Putamen (tissue), 1 donor: ENCODE measurements at regions not wholly inside any gene's neighbourhood (a gene's known extent, or its start where the extent isn't known, plus 50 kb on each side); places are given as distances from the start of the nearest gene placed in this dataset.

Experiments
- DNase-seq: peaks from one replicate; pipeline ENCODE4 v3.0.0-alpha.2; 2016; ENCODE audit warnings: low spot score

DNA sequence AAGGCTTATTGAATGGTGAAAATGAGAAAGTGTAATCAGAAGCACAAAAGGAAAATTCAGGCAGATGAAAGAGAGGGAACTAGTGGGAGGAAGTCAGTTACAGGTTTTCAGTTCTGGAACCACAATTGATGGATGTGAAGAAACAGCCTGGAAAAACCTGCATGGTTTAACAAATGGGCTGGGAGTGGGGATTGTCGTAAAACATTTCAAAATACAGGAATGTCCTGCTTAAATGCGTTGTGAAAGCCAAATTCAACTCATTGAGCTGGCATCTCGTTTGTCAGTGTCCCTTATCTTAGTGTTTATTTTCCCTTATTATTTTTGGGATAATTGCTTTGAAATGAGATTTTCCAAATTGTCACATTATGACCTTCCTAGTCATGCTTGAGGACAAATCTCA, 106.5 kb upstream of the RFC3 start:
- no peak for DNase-seq

DNA sequence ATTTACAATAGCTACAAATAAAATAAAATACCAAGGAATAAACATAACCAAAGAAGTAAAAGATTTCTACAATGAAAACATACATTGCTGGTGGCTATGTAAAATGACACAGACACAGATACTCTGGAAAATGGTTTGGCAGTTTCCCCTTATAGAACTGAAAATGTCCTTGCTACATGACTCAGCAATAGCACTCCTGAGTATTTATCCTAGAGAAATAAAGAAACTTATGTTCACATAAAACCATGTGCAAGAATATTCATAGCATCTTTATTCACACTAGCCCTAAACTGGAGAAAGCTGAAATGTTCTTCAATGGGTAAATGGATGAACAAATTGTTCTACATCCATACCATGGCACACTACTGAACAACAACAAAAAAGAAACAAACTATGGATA, 100.2 kb upstream of the RFC3 start:
- no peak for DNase-seq

DNA sequence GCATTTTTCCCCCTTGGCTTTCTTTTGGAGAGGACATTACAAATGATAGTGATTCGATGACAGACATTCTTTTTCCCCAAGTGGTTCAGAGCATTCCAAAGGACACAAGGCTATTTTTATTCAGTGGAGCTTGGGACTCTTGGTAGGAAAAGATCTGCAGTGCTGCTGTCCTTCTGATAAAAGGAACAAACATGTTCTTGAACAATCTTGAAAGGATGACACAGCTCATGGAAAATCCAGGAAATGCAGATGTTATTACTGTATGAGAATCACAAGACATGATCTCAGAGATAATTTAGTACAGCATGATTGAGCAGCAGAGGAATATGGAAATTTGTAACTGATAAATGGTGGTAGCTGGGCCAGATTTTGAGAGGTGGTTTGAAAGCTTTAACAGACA, 96.2 kb upstream of the RFC3 start:
- no peak for DNase-seq

DNA sequence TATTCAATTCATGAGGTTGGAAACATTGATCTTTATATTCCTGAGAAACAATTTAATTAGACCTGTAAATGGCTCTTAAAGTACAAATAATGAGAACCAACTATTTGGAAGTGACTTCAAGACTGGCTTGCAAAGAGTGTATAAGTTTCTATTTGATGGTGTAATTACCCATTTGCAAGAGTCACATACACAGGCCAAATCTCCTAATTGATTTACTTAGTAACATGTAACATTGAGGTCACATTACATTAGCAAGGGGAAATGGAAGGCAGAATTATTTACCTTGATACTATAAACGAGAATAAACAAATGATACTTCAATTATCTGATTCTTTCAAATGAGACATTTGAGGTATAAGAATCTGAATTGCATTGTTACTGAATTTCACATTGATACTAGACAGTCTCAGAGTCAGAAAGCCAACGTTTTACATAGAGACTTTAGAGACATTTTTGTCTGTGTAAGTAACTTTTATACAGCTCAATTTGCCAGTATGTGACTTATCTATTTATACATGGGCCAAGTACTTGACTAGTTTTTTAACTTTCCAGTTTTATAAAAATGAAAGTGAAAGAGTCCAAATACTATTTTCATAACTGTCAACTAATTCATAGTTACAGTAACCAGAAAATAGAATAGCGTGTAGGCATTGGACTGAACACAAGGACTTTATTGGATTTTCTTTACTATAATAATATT, 95.6 kb upstream of the RFC3 start:
- no peak for DNase-seq

DNA sequence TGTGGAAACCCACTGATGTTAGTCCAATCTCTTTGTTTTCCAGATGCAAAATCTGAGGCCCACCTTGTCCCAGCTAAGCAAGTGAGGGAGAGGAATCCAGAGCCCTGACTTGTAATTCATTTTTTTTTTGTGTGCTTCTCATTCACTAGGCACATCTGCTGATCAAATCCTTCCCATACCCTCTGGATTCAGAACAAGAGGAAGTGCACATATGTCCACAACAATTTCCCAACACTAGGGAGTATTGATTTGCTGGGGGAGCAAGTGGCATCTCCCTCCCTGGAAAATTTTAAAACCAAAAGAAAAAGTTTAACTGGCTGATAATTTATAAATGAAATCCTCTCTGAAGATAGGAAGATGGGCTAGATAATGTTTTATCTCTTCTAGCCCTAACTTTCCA, 94.6 kb upstream of the RFC3 start:
- no peak for DNase-seq

DNA sequence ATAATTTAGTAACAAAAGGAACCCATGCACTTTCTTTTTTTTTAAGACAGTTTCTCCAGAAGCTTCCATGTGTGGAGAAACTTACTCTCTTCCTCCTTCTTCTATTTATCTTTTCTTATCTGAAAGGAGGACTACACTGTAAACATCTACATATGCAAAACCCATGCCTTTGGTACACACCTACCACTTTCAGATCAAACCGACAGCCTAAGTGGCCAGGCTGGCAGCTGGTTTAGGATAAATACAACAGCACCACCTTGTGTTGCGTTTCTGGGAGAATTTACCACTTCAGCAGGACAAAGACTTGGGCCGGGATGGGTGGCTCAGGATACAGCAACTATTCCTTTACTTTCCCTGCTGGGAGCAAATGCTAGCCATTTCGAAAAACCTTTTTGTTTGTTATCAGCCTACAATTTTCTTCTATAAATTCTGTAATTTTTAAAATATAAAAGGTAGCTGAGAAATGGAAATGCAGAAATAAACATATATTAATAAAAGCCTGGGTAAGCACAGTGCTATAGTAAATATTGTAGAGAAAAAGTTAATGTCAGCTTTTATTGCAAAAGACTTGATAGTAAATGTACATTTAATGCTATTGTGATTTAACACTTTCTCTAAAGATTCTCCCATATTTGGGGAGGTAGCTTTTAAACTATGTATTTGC, 94.0 kb upstream of the RFC3 start:
- DNase-seq: peak; percentile 89

DNA sequence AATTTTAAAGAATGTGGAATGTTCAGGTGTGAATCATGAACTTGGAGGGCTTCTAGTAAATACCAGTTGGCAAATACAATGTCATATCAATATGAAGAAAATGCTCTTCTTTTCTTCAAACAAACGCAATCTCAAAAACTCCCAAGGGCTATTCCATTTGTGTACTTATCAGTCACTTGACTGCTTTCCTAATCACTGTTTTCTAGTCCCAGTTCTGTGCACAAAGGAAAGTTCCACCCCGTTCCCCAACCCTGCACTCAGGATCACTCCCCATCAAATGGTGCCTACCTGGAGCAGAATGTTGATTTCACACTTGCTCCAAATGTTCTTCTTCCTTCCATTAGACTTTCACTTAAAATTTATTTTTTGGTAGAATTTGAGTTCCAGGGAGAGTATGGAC, 92.6 kb upstream of the RFC3 start:
- no peak for DNase-seq

DNA sequence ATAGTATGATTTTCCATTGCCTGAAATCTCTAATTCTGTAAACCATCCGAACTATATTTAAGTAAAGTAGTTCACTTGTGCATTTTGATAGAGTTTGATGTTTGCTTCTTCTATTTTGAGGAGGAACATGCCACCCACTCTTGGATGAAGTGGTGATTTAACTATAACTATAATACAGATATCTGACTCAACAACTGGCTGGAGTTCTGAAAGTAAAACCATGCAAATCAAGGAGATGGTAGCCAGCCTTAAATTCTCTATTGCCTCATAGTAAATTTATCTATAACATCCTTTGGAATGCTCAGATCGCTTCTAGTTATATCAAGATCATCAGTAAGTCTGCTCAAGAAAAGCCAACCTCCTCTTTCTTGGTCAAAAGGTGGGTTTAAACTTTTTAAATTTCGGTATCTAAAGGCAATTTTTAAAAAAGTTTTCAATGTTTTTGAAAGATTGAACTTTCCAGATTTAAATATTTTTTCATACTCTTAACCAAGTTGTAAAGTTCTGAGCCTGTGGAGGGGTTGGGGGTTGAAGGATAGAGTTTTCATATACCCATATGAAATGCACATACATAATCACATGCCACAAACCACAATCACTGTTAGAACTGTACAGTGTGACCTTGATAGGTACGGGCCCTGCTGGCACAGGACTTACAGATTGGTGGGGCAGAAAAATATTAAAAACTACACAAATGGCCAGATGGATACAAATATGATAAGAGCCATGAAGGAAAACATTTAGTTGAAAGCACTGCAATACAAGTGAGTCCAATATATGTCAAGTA, 90.5 kb upstream of the RFC3 start:
- DNase-seq: no peak

DNA sequence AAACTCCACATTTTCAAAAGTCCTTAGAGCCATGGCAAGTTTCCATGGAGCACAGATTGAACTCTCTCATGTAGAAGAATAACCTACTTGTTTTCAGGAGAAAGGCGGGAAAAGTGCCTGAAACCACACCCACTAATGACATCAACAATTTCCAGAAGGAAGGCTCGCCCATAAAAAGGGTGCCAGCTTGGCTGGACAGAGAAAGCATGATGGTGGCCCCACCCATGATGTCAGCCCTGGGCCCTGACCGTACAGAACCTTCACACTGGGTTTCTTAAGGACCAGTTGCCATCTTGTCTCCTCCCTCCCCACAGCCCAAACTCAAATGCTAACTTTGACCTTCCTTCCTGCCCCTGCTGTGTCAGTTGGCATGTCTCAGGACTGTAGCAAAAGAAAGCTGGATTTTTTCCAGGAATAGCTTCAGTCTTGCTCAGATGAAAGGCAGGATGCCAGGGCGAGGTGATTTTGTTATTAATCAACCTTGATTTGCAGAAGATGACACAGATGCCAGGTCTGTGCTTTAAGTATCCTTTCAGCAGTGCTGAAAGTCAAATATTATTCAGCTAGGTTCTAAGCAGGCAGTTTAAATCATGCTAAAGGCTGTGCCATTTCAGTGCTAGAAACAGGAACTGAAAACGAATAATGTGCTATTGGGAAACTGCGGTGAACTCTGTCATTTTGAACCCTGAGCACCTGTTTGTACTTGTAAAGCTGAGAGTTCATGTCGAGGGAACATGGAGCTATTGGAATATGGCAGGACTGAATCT, 89.5 kb upstream of the RFC3 start:
- no peak for DNase-seq

DNA sequence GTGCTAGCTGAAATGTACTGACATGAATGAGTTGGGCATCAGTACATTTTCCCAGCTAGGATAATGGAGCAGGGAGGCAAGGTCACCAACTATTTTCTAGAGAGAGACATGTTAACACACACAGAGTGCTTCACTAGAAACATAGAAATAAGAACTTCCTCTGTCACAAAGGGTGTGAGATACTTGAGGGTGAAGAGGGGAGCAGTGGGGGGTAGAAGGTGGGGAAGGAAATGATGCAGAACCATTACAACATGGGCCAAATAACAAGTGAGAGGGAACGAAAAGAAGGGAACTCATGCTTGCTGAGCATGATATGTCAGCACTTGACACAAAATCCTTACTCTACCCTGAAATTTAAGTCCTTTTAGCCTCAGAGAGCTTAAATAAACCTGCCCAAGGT, 87.8 kb upstream of the RFC3 start:
- no peak for DNase-seq

DNA sequence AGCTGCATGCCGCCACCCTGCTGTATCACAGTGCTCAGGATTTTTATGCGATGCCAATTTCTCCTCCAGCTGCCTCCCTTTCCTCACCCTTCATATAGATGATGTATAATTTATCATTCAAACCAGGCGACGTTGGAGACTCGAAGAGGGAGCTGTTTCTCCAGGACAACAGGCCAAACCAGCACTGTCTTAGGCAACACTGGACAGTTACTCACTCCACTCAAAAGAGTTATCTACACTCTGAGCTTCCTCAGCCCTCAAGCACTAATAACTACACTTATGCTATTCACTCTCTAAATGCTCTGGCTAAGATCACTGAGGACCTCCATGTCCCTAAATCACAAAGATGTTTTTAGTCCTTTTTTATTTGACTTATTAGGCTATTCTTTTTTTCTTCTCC, 87.3 kb upstream of the RFC3 start:
- no peak for DNase-seq

DNA sequence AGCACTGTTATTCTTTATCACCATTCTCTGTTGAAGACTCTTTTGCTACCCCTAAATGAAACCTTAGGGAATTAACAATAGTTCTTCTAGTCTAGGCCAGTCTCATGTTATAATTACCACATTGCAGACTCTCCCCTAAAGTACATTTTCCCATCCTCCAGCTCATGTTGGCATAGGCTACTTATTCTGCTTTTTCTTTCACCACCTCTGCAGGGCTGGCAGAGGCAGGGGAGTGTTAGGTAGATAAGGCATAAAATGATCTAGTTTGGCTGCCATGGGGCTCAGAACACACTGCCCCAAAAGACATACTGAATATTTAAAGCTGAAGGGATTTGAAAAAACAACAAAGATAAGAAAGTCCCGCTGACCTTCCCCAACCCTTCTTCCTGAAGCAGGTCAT, 82.7 kb upstream of the RFC3 start:
- no peak for DNase-seq

DNA sequence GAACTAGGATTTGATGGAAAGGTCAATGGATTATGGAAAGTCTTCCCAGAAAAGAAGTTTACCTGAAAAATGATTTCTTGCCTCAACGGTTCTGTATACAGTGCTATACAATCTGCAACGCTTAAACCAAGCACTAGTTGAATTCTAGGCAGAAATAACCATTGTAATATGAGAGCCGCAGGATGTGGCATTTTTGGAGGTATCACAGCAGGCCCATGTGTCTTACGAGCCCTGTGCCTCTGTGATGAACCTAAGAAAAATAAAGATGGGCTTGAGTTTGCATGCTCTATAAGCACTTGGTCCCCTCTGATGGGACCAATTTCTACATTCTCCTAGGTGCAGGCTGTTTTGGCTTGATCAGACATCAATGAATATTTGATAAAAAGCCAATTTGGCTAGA, 78.7 kb upstream of the RFC3 start:
- no peak for DNase-seq

DNA sequence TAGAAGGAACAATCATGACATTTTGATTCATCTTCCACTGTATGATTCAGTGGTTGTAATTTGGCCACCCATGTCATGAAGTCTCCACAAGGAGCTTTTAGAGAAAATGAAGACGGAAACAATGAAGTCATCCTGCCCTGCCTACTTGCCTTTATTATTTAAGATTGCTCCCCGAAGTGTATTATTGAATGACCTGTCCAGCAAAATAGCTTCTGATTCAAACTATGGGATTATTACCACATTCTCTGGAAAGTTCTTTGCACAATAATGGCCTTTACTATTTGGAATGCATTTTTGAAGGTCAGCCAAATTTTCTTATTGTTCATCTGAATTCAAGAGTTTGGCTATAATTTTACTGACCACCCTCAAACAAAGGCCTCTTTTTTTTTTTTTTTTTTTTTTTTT, 77.8 kb upstream of the RFC3 start:
- DNase-seq: no peak

DNA sequence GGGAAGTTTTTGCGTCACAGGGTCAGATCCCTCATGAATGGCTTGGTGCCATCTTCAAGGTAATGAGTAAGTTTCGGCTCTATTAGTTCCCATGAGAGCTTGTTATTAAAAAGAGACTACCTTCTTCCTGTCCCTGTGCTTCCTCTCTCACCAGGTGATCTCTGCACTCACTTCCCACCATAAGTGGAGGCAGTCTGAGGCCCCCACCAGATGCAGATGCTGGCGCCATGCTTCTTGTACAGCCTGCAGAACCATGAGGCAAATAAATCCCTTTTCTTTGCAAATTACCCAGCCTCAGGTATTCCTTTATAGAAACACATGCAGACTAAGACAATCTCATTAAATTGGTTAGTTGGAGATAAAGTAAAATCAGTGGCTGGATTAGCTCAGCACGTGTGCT, 75.6 kb upstream of the RFC3 start:
- no peak for DNase-seq

DNA sequence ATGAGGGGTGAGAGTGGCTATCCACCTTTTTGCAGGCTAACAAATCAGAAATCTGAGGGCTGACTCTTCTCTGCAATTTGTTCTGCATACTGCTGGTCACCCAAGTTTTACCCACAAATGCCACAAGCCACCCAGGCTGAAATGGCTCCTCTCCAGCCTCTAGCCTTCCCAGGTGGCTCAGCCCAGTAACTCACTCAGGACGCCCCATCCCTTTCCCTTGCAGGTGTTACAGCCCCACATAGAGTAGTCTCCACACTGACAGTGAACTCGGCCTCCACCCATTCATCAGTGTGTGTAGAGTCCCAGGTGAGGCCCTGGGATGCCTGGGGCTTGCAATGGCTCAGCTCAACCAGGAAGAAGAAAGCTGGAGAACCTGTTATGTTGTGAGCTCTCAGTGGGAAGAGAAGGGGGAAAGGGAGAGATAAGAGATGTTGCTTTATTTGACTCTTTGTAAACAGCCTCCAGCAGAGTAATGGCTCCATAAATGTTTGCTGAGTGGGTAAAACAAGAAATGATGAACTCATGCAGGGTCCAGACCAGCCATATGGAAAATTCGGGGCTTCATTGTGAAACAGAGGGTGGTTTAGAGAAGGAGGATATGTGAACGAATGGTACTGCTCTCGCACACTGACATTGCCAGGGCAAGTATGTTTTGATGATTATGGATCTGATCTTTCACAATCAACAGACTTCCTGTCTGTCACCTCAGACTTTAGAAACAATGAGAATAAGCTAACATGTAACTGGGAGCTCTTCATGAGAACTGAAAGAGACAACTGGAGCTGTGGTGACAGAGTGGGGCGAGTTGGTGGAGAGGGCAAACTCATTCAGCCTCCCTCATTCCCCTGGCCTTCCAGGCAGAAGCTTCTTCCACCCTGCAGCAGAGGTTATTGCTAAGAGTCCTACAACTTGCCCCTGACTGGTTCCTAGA, 74.2 kb upstream of the RFC3 start:
- no peak for DNase-seq

DNA sequence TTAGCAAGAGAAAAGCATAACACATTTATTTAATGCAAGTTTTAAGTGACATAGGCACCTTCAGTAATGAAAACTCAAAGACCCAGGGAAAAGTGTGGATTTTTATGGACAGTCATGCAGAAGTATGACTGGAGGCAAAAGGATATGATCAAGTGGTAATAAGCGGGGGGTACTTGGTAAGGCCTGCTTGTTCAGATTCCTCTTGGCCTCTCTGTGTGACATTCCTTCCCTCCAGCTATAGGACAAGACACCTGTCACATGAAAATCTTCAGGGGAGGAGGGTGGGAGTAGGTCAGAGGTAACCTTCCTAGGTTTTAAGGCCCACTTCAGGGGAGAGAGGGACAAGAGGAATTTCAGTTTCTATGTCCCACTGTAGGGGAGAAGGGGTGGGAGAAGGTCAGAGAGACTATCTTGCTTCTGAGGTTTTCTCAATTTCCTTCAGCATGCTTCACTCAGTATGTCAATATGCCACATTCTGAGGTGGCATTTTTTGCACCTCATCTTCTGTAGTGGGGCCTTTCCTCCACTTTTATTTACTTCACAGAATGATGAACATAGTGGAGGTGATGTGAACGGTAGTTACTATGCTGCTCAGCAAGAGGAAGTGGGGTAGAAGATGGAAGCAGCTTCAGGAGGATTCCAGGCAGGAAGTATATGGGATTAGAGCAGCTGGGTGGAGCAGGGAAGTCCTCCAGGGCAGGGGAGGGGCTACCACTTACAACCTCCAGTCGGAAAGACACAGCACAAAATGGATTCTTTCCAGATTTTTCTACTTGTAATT, 73.2 kb upstream of the RFC3 start:
- no peak for DNase-seq

DNA sequence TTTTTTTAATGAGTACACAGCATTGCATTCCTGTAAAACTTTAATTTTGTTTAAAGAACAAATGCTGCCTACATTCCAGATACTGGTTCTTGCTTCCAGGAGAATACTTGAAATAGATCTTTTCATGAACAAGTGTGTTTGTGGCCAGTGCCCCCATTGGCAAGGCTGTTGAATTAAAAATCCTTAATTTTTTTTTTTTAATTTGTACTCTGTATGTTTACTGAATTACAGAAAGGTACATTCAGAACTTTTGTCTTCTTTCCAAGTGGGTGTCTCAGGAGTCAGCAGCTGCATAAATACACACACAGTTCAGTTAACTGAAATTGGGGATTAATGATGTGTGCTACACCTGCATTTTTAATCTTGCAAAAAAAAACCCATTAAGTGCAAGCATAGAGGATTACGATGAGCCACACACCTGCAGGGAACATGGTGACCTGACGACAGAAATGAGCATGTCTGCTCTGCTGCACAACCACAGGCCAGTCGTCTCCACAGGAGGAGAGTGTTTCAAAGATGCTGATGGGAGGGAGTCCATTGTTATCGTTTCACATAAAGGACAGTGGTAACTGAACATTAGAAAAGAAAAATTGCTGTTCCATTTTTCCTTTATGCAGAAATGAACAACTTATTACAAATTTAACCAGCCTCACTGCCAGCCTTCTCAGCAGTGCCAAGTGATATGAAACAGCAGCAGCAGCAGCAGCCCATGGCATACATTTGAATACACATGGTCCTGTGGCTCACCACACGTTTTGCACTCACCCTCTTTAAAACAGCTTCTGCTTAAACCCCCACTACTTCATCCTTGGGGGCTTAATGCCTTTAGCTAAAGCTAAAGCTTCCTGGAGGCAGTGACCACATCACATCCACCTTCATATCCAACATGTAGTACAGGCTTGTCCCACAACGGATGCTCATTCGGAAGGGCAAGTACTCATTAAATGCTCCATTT, 72.3 kb upstream of the RFC3 start:
- DNase-seq: no peak

DNA sequence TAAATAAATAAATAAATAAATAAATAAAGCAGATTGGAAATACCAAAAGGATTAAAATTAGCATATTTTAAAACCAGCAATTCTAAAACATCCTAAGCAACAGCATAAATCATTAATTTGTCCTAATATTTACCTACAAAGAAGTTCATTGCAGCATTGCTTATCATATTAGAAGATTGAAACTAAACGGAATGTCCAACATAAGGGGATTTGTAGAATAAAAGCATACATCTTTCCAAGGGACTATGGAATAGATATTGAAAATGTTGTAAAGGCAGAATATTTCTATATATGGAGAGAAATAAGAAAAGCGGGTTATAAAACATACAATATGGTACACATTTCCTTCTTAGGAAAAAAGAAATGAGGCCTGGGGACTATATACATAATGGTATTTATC, 71.1 kb upstream of the RFC3 start:
- DNase-seq: no peak

DNA sequence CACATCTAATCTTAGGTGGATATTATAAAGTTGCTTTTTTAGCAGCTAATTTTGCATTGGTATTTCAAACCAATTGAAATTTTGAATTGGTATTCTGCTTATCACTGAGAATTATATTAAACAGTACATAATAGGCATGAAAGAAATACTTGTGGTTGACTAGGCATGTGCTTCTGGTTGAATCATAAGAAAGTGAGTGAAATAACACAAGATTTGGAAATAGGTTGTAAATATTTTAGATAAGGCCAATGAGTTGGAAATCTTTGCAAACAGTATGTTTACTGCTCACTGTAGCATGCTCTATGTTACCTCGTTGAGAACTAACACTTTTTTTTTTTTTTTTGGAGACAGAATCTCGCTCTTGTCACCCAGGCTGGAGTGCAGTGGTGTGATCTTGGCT, 66.8 kb upstream of the RFC3 start:
- DNase-seq: no peak
